Gastroesophageal sphincter (tissue), 4 donors: ENCODE measurements at regions not wholly inside any gene's neighbourhood (a gene's known extent, or its start where the extent isn't known, plus 50 kb on each side); places are given as distances from the start of the nearest gene placed in this dataset.

ENCODE experiments used
- ATAC-seq: fragments of 150-250 bp; one replicate; pipeline ENCODE4 v1.9.1; 2016; ENCODE audit warnings: mild to moderate bottlenecking, moderate library complexity
- H3K27ac ChIP-seq, 4 donors: fragments of 200-600 bp; sonication (generic) in 3 of 4; 1 replicate in 3 of 4; 2 replicates in 1 of 4; pipeline ENCODE4 v1.5.1; 2016 to 2019
- H3K27me3 ChIP-seq: fragments of 200-600 bp; sonication (generic); one replicate; pipeline ENCODE4 v1.5.1; 2019
- H3K36me3 ChIP-seq, 2 donors: fragments of 200-600 bp; sonication (generic); one replicate each; pipeline ENCODE4 v1.5.1; 2019; ENCODE audit warnings: control low read depth in 1 of 2
- H3K4me1 ChIP-seq, 3 donors: fragments of 200-600 bp; sonication (generic); 1 replicate in 2 of 3; 2 replicates in 1 of 3; pipeline ENCODE4 v1.5.1; 2016 to 2019; ENCODE audit warnings: control low read depth in 2 of 3
- H3K4me3 ChIP-seq, 2 donors: fragments of 200-600 bp; sonication (generic); one replicate each; pipeline ENCODE4 v1.5.1; 2019; ENCODE audit warnings: mild to moderate bottlenecking in 1 of 2, moderate library complexity in 1 of 2
- H3K9me3 ChIP-seq, 3 donors: fragments of 200-600 bp; sonication (generic); one replicate each; pipeline ENCODE4 v1.5.1; 2017 to 2019; ENCODE audit warnings: control low read depth in 2 of 3
- EP300 ChIP-seq: sonication (generic); formaldehyde crosslinking; IDR thresholded peaks from one replicate; pipeline ENCODE4 v1.6.1; 2017; ENCODE audit warnings: antibody characterized with exemption, mild to moderate bottlenecking
- POLR2A ChIP-seq, 2 donors: fragments of 450-650 bp; IDR thresholded peaks; one replicate each; pipeline ENCODE4 v1.6.1; 2017; ENCODE audit warnings: antibody characterized with exemption in 2 of 2, mild to moderate bottlenecking in 2 of 2, moderate library complexity in 1 of 2
- POLR2AphosphoS5 ChIP-seq: sonication (generic); formaldehyde crosslinking; IDR thresholded peaks from one replicate; pipeline ENCODE4 v1.6.1; 2017; ENCODE audit warnings: antibody characterized with exemption
- WGBS, 2 donors: methylation state at CpG; one replicate each; pipeline ENCODE4 v1.1.5; 2018; ENCODE audit warnings: low coverage in 1 of 2; 5-methylcytosine and 5-hydroxymethylcytosine counted together
- TF ChIP-seq, protein P1 (sequence below), 4 experiments: fragments of 200-600 bp in 2 of 4; fragments of 450-650 bp in 2 of 4; sonication (generic) in 1 of 4; IDR thresholded peaks; one replicate each; pipeline ENCODE4 v1.5.1; 2017 to 2019; ENCODE audit warnings: antibody characterized with exemption in 4 of 4, mild to moderate bottlenecking in 2 of 4, moderate library complexity in 2 of 4

GRCh38 chr5:74419468-74419867 is 221.1 kb downstream of the ENC1 start:
- no peak for ATAC-seq
- no peak overlapping the region for H3K27ac ChIP-seq

DNA sequence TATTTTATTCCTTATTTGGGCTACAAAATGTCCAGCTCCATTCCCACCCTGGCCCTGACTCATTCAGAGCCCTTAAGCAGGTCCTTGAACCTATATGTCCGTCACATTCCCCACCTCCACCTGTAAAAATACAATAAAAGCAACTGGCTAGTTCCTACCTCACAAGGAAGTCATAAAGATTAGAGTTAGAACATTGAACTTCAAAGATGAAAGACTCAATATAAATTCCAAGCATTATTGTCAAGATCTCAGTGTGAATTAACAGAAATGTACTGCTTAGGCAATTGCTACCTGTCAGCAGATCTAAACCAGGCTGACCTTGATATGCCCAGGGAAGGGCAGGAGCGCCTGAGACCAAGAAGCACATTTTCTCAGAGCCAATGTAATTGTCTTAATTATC is 221.8 kb downstream of the ENC1 start:
- Histone ChIP-seq H3K27ac (no peak overlapping the region), H3K4me3 (no peak overlapping the region), H3K27me3 (no peaks in the 10 kb centered on the region), H3K4me1 (no peaks in the 10 kb centered on the region), H3K9me3 (no peaks in the 10 kb centered on the region), H3K36me3 (no peaks in the 10 kb centered on the region)
- TF ChIP-seq POLR2AphosphoS5 (no peak), EP300 (no peak), POLR2A (IDR thresholded peaks at IDR 0.05) (no peak)
- TF ChIP-seq, protein P1, sequence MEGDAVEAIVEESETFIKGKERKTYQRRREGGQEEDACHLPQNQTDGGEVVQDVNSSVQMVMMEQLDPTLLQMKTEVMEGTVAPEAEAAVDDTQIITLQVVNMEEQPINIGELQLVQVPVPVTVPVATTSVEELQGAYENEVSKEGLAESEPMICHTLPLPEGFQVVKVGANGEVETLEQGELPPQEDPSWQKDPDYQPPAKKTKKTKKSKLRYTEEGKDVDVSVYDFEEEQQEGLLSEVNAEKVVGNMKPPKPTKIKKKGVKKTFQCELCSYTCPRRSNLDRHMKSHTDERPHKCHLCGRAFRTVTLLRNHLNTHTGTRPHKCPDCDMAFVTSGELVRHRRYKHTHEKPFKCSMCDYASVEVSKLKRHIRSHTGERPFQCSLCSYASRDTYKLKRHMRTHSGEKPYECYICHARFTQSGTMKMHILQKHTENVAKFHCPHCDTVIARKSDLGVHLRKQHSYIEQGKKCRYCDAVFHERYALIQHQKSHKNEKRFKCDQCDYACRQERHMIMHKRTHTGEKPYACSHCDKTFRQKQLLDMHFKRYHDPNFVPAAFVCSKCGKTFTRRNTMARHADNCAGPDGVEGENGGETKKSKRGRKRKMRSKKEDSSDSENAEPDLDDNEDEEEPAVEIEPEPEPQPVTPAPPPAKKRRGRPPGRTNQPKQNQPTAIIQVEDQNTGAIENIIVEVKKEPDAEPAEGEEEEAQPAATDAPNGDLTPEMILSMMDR (IDR thresholded peaks at IDR 0.05): no peak
- ATAC-seq: no peak
- WGBS, 2 donors: 78 to 93% methylated on average over 1 to 2 of the region's 2 CpGs

More at GRCh38 chr5:74419468-74419867, 221.1 kb downstream of the ENC1 start:
- H3K36me3 ChIP-seq: no peaks in the 10 kb centered on the region
- H3K4me1 ChIP-seq: no peaks in the 10 kb centered on the region
- no peaks in the 10 kb centered on the region for H3K9me3 ChIP-seq
- no peaks in the 10 kb centered on the region for H3K27me3 ChIP-seq
- no peak for TF ChIP-seq POLR2AphosphoS5
- TF ChIP-seq EP300: no peak
- TF ChIP-seq, protein P1 (IDR thresholded peaks at IDR 0.05): no peak
- no peak for TF ChIP-seq POLR2A (IDR thresholded peaks at IDR 0.05)
- H3K4me3 ChIP-seq: no peak overlapping the region
- 61% methylated on average over 4 of the region's 4 CpGs; no CpG with 5 or more reads in 1 of the 2 donors for WGBS, 2 donors

DNA sequence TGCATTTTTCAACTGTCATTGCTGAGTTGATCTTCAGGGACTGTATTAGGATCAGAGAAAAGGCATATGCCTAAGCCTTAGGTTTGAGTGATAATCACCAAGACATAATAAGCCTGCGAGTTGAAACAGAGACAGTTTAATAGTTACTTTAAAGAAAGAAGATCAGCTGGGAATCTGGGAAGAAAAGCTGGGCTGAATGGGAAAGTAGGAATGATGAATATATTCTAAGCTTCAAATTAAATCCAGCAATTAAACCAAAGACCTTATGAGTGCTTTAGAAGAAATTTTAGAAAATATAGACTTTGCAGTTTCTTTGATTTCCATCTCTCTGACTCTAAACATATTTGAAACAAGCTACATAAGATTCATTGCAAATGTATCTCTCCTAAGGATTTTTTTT is 222.3 kb downstream of the ENC1 start:
- no peaks in the 10 kb centered on the region for H3K4me1 ChIP-seq
- no peaks in the 10 kb centered on the region for H3K9me3 ChIP-seq
- H3K27me3 ChIP-seq: no peaks in the 10 kb centered on the region
- H3K36me3 ChIP-seq: no peaks in the 10 kb centered on the region
- no peak for ATAC-seq
- H3K27ac ChIP-seq: no peak overlapping the region
- WGBS, 2 donors: 88 to 100% methylated on average over 1 of the region's 1 CpG
- TF ChIP-seq POLR2AphosphoS5 (no peak), EP300 (no peak), POLR2A (IDR thresholded peaks at IDR 0.05) (no peak)
- TF ChIP-seq, protein P1 (IDR thresholded peaks at IDR 0.05): no peak
- no peak overlapping the region for H3K4me3 ChIP-seq

DNA sequence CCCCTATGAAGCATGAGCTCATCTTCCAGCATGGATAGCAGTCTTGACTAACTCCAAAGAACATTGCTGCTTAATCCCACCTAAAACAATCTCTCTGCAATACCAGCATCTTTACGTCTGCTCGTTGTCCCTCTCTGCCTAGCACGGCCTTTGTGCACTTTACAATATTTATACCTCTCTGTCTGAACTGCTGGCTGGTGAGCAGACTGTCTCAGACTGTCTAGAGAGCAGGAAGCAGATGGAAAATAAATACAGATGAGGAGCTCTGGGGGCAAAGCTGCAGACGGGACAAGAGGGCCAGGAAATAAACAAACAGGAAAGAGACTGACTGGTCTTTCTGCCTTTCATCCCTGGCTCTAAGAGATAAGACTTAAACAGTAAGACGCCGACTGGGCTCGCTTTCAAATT is 224.8 kb downstream of the ENC1 start:
- Histone ChIP-seq H3K27me3 (no peaks in the 10 kb centered on the region), H3K4me1 (no peaks in the 10 kb centered on the region), H3K27ac (no peak overlapping the region), H3K4me3 (no peak overlapping the region), H3K36me3 (no peaks in the 10 kb centered on the region), H3K9me3 (no peaks in the 10 kb centered on the region)
- 31 to 43% methylated on average over 4 to 7 of the region's 7 CpGs for WGBS, 2 donors
- no peak for ATAC-seq
- TF ChIP-seq POLR2A (IDR thresholded peaks at IDR 0.05) (no peak), POLR2AphosphoS5 (no peak), EP300 (no peak)
- TF ChIP-seq, protein P1 (IDR thresholded peaks at IDR 0.05): no peak

DNA sequence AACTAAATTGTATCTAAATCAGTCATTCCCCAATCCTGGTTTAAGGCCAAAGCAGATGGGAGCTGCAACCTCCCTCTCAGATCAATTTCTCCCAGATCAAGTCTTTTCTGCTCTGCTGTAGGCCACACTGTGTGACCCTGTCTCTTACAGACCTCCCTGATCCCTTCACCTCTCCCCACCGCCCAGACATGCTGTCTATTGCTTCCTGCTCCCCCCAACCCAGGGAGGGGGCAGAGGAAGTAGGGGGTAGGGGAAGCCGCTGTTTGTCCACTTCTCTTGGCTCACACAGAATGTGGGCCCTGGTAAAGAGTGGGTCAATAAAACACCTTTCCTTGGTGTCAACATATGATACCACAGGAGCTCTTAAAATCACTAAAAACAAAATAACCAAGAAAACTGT is 226.3 kb downstream of the ENC1 start:
- ATAC-seq: no peak
- WGBS, 2 donors: 83 to 100% methylated on average over 1 of the region's 2 CpGs
- H3K27ac ChIP-seq: no peak overlapping the region
- H3K36me3 ChIP-seq: no peaks in the 10 kb centered on the region
- no peak overlapping the region for H3K4me3 ChIP-seq
- H3K4me1 ChIP-seq: no peaks in the 10 kb centered on the region
- H3K9me3 ChIP-seq: no peaks in the 10 kb centered on the region
- no peaks in the 10 kb centered on the region for H3K27me3 ChIP-seq
- TF ChIP-seq POLR2A (IDR thresholded peaks at IDR 0.05) (no peak), POLR2AphosphoS5 (no peak), EP300 (no peak)
- TF ChIP-seq, protein P1 (IDR thresholded peaks at IDR 0.05): no peak
